ENCODE measurements at regions not wholly inside any gene's neighbourhood (a gene's known extent, or its start where the extent isn't known, plus 50 kb on each side); places are given as distances from the start of the nearest gene placed in this dataset.
"Not testable (repeated sequence)": the region's sequence is repeated elsewhere in the genome, so short reads cannot be mapped to it uniquely, and the experiment has no call there.

GRCh38 chr13:38283346-38283745 is 66.3 kb upstream of the UFM1 start:
- intact Hi-C loops (cut with micrococcal nuclease), result no loop called here

- intact Hi-C loops (cut with micrococcal nuclease), result no loop called here
Observed at GRCh38 chr13:38265132-38265497, 84.5 kb upstream of the UFM1 start.

GRCh38 chr13:38264363-38265131 is 85.1 kb upstream of the UFM1 start:
- intact Hi-C loops (cut with micrococcal nuclease), result no loop called here

- intact Hi-C loops (cut with micrococcal nuclease), result no loop called here
Observed at GRCh38 chr13:38262211-38262610, 87.4 kb upstream of the UFM1 start.

GRCh38 chr13:38255600-38255999 is 94.1 kb upstream of the UFM1 start:
- intact Hi-C loops (cut with micrococcal nuclease), result no loop called here

GRCh38 chr13:38239874-38240273 is 109.8 kb upstream of the UFM1 start:
- intact Hi-C loops (cut with micrococcal nuclease), result no loop called here

- intact Hi-C loops (cut with micrococcal nuclease), result no loop called here
Observed at GRCh38 chr13:38228322-38228721, 121.3 kb upstream of the UFM1 start.

- intact Hi-C loops (cut with micrococcal nuclease), result no loop called here
Observed at GRCh38 chr13:38226496-38226895, 123.2 kb upstream of the UFM1 start.

- intact Hi-C loops (cut with micrococcal nuclease), result no loop called here
Observed at GRCh38 chr13:38223089-38223488, 126.6 kb upstream of the UFM1 start.

GRCh38 chr13:38221120-38221519 is 128.5 kb upstream of the UFM1 start:
- intact Hi-C loops (cut with micrococcal nuclease), result not testable (repeated sequence)

GRCh38 chr13:38216181-38216580 is 133.5 kb upstream of the UFM1 start:
- intact Hi-C loops (cut with micrococcal nuclease), result no loop called here

- intact Hi-C loops (cut with micrococcal nuclease), result no loop called here
Observed at GRCh38 chr13:38213314-38213713, 136.3 kb upstream of the UFM1 start.

- intact Hi-C loops (cut with micrococcal nuclease), result no loop called here
Observed at GRCh38 chr13:38210928-38211596, 138.6 kb upstream of the UFM1 start.

GRCh38 chr13:38204556-38204955 is 145.1 kb upstream of the UFM1 start:
- intact Hi-C loops (cut with micrococcal nuclease), result no loop called here

GRCh38 chr13:38202740-38203139 is 146.9 kb upstream of the UFM1 start:
- intact Hi-C loops (cut with micrococcal nuclease), result no loop called here

- intact Hi-C loops (cut with micrococcal nuclease), result no loop called here
Observed at GRCh38 chr13:38191016-38191415, 158.6 kb upstream of the UFM1 start.

GRCh38 chr13:38180670-38181069 is 169.0 kb upstream of the UFM1 start:
- intact Hi-C loops (cut with micrococcal nuclease), result loop anchor here (5.0 kb wide), 1 partner anchor 167 kb away; the partner anchor contains the start of gene UFM1

- intact Hi-C loops (cut with micrococcal nuclease), result loop anchor here (5.0 kb wide), 1 partner anchor 167 kb away; the partner anchor contains the start of gene UFM1
Observed at GRCh38 chr13:38180126-38180525, 169.5 kb upstream of the UFM1 start.

- intact Hi-C loops (cut with micrococcal nuclease), result no loop called here
Observed at GRCh38 chr13:38176664-38177063, 173.0 kb upstream of the UFM1 start.

GRCh38 chr13:38173403-38173802 is 176.2 kb upstream of the UFM1 start:
- intact Hi-C loops (cut with micrococcal nuclease), result no loop called here

- intact Hi-C loops (cut with micrococcal nuclease), result no loop called here
Observed at GRCh38 chr13:38167164-38167822, 182.4 kb upstream of the UFM1 start.

GRCh38 chr13:38166116-38166515 is 183.5 kb upstream of the UFM1 start:
- intact Hi-C loops (cut with micrococcal nuclease), result no loop called here

All from T-helper 2 cell treated with Interferon-gamma antibody and Interleukin-4, amounts not matched to agents 100 ng/mL and 5 ng/mL, for 36 hours (primary cell).